HAP-1 (cell line): ENCODE measurements at regions not wholly inside any gene's neighbourhood (a gene's known extent, or its start where the extent isn't known, plus 50 kb on each side); places are given as distances from the start of the nearest gene placed in this dataset.

Source experiments
- DNase-seq, 2 experiments: peaks; one replicate each; pipeline ENCODE4 v3.0.0-alpha.2; 2016 to 2020; ENCODE audit warnings: low spot score in 2 of 2
- H3K27me3 ChIP-seq: fragments of 250-450 bp; sonication (Bioruptor Pico); 2 replicates; pipeline ENCODE4 v1.5.1; 2020; ENCODE audit warnings: low read depth, mild to moderate bottlenecking, moderate library complexity
- H3K36me3 ChIP-seq: fragments of 250-450 bp; sonication (Bioruptor Pico); replicated peaks from 2 replicates; pipeline ENCODE4 v1.5.1; 2020; ENCODE audit warnings: mild to moderate bottlenecking
- H3K4me1 ChIP-seq: fragments of 250-450 bp; sonication (Bioruptor Pico); 2 replicates; pipeline ENCODE4 v1.5.1; 2020; ENCODE audit warnings: mild to moderate bottlenecking
- H3K4me3 ChIP-seq: fragments of 250-450 bp; sonication (Bioruptor Pico); 2 replicates; pipeline ENCODE4 v1.5.1; 2020; ENCODE audit warnings: mild to moderate bottlenecking, moderate library complexity
- H3K9me3 ChIP-seq: fragments of 250-450 bp; sonication (Bioruptor Pico); 2 replicates; pipeline ENCODE4 v1.5.1; 2020; ENCODE audit warnings: mild to moderate bottlenecking, moderate library complexity
- in situ Hi-C: fragments of 300-500 bp; cut with MboI; formaldehyde crosslinking; loops from 3 replicates; pipeline ENCODE4 v1.14.3; 2020; ENCODE audit warnings: low sequenced_read_pairs, inconsistent platforms, mixed read lengths

DNA sequence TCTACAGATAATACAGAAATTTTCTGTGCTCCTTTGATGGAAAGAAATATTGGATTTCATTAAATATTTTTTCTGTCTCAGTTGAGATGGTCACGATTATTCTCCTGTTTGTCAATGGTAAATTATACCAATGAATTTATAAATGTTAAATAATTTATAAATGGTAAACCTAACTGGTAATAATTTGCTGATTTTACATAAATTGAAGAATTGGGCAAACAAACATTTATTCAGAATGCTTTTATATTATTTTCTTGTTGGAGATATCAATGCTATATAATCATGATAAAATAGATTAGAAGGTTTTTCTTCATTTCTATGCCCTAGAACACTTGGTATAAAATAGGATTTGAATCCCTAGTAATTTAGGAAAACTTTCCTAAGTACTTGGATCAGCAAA, 597.6 kb upstream of the IGFBP3 start:
- Histone ChIP-seq H3K27me3 (no peaks in the 10 kb centered on the region), H3K4me1 (no peaks in the 10 kb centered on the region), H3K9me3 (no peaks in the 10 kb centered on the region; the same call in 1 of the 2 replicates), H3K4me3 (no peak overlapping the region), H3K36me3 (no peaks in the 10 kb centered on the region)
- no peak for DNase-seq
- in situ Hi-C loops, result no loop called here

DNA sequence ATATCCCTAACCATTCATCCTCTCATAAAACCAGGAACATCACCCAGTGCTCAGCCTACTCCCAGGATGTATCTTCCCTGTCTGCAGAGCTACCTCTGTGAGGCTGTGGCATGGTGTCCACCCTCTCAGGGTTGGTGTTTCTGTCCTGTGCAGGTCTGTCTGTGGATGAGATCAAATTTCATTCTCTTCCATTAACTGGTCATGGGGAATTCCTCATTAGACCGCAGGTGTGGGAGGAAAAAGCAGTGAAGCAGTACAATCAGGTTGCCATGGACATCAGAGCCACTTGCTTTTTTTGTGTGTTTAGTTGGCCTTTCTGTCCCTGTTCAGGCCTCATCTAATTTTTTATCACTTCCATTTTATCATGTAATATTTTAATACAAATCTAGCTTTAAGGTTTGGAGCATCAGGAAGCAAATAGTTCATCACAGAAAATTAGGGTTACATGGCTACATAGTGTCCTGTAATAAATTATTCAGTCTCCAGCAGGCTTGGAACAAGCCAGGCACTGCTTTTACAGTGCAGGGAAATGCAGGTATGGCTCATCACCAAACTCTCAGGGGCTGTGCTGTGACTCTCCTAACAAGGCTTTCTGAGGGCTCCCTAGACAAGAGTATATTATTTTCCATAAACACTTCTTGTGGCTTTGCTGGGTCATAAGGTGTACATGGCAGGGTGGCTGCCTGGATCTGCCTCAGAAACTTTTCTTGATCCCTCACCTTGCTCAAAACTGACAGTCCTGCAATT, 594.9 kb upstream of the IGFBP3 start:
- H3K27me3 ChIP-seq, result no peaks in the 10 kb centered on the region
- in situ Hi-C loops, result no loop called here

DNA sequence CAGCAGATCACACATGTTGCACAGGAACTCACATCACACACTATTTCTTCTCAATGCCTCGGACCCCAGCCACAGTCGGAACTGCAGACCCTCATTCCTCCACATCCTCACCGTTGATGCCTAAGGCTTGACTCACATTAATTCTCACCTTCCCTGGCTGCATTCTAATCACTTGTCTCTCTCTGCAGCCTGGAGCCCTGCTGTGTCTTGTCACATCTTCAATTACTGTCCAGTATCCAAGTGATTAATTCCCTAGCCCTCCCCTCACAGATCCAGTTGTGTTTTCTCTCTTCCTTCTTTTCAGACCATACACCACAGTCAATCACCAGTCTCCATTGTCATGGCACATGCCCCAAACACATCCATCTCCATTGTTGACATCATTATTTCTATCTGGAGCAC, 592.4 kb upstream of the IGFBP3 start:
- no peaks in the 10 kb centered on the region for H3K9me3 ChIP-seq
- no peaks in the 10 kb centered on the region for H3K27me3 ChIP-seq
- no peak overlapping the region for H3K4me3 ChIP-seq
- no peaks in the 10 kb centered on the region for H3K36me3 ChIP-seq
- in situ Hi-C loops, result no loop called here
- H3K4me1 ChIP-seq, result no peaks in the 10 kb centered on the region
- DNase-seq, result no peak

More for the DNA sequence above, 594.9 kb upstream of the IGFBP3 start:
- H3K9me3 ChIP-seq, result no peaks in the 10 kb centered on the region
- no peaks in the 10 kb centered on the region for H3K36me3 ChIP-seq
- no peak overlapping the region for H3K4me3 ChIP-seq
- DNase-seq, result no peak
- no peaks in the 10 kb centered on the region for H3K4me1 ChIP-seq

DNA sequence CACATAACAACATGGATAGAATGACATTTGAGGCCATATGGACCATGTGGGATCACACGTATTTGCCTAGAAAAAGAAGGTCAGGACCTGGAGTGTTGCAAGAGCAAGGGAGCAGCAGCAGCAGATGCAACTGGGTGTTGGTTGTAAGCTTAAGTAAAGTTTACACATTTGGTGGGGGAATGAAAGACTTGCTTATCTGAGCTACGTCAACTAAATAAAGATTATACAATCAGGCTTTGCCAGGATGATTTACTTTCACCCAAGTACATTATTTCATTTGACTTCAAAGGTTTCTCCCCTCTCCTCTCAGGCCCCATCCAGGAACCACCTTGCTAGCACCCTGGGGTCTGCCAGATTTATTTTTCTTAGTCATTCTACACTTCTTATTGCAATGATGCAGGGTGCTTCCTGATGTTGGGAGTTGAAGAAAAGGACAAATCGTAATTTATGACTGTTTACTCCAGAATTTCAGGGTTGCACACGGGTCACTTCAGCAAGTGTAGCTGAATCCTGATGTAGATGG, 591.9 kb upstream of the IGFBP3 start:
- Histone ChIP-seq H3K4me1 (no peaks in the 10 kb centered on the region), H3K27me3 (no peaks in the 10 kb centered on the region), H3K4me3 (no peak overlapping the region), H3K36me3 (no peaks in the 10 kb centered on the region), H3K9me3 (no peaks in the 10 kb centered on the region)
- in situ Hi-C loops, result no loop called here
- no peak for DNase-seq

DNA sequence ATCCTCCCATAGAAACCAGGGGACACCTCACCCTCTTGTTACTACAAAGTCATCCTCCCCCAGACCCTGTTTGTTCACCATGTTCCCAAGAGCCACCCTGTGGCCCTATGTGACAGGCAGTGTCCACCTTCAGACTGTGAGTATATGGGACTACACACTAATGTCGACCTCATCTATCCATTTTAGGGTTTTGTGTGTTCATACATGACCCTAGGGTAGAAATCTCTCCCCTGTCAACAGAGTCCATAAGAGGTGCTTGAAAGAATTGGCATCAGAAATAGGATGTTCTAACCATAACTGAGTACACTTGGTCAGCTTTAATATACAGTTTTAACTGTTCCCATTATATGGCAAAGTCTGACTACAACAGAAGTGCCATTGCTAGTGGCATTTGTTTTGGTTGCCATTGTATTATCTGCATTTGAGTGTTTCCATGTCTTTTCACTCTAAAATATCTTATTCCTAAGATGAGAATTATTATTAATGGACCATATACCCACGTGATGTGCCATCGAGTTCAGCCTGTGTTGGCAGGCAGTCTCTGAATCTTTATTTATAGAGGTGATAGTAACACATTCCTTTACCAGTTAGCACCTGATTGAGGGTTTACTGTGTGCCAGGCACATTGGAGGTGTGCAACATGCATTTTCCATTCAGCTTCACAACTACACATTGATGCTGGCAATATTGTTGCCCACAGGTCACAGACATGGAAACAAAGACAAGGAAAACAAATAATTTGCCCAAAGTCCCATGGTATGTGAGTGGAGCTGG, 590.6 kb upstream of the IGFBP3 start:
- in situ Hi-C loops, result no loop called here
- Histone ChIP-seq H3K4me1 (no peaks in the 10 kb centered on the region), H3K36me3 (no peaks in the 10 kb centered on the region), H3K27me3 (no peaks in the 10 kb centered on the region), H3K4me3 (no peak overlapping the region), H3K9me3 (no peaks in the 10 kb centered on the region)
- no peak for DNase-seq

DNA sequence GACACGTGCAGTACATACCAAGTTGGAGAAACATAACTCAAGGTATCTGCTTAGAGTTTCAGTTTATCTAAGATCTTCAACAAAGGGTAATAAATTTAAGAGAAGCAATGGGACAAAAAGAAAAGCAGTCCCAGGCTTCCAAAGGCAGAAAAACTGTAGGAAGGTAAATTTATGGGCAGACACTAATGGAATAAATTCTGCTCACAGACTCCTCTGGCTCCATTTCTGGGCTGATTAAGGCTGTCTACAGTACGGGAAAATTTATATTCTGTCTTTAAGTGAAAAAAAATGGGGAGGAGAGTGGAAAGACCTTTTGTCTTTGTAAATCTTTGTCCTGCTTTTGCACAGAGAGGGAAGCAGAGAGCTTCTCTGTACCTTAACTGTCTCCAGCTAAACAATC, 587.5 kb upstream of the IGFBP3 start:
- in situ Hi-C loops, result no loop called here

DNA sequence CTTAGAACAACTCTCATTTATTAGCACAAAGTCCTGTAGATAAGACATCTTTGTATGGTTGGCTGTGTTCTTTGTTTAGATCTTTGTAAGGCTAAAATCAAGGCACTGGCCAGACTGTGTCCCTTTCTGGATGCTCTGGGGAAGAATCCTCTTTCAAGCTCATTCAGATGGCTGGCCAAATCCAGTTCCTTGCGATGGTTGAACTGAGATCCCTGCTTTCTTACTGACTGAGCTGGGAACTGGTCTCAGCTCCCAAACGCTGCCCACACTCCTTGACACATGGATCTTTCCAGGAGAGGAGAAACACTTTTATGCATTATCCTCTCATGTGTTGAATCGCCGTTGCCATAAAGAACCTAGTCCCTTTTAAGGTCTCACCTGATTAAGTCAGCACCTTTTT, 586.5 kb upstream of the IGFBP3 start:
- Histone ChIP-seq H3K9me3 (no peaks in the 10 kb centered on the region), H3K36me3 (no peaks in the 10 kb centered on the region), H3K4me3 (no peak overlapping the region), H3K27me3 (no peaks in the 10 kb centered on the region), H3K4me1 (no peaks in the 10 kb centered on the region)
- in situ Hi-C loops, result no loop called here
- no peak for DNase-seq

More for the DNA sequence above, 587.5 kb upstream of the IGFBP3 start:
- no peaks in the 10 kb centered on the region for H3K36me3 ChIP-seq
- no peaks in the 10 kb centered on the region for H3K27me3 ChIP-seq
- DNase-seq, result no peak
- no peaks in the 10 kb centered on the region for H3K4me1 ChIP-seq
- H3K4me3 ChIP-seq, result no peak overlapping the region
- no peaks in the 10 kb centered on the region for H3K9me3 ChIP-seq

DNA sequence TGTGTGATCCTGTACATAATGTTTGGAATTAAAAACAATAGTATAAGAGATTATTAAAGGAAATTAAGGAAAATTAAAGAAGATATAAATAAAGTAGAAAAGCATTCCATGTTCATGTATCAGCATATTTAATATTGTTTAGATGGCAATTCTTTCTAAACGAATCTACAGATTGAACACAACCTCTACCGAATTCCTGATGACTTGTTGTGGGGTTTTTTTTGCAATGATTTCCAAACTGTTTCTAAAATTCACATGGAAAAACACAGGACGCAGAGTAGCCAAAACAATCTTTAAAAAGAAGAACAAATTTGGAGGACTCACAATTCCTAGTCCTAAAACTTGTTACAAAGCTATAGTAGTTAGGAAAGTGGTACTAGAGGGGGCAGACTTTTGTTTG, 573.4 kb upstream of the IGFBP3 start:
- in situ Hi-C loops, result no loop called here
- Histone ChIP-seq H3K27me3 (no peaks in the 10 kb centered on the region), H3K4me1 (no peaks in the 10 kb centered on the region), H3K9me3 (peaks cover 3% of the 10 kb centered on the region; the same call in 1 of the 2 replicates), H3K36me3 (no peaks in the 10 kb centered on the region), H3K4me3 (no peak overlapping the region)
- DNase-seq, result no peak

DNA sequence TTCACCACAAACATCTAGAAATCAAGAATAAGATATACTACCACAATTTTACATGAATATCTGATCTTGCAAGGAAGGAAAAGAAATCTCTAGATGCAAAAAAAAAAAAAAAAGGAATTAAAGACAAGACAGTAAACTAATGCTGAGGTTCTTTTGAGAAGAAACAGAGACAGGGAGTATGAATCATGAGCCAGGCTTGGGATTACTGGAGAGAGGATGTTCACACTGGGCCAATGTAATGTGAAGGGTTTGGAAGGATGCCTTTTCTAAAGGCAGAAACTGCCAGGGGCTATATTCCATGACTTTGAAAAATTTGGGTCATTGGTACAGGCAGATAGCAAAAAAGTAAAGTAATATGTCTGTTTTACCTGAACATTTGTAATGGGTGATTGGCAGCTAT, 573.0 kb upstream of the IGFBP3 start:
- in situ Hi-C loops, result no loop called here
- Histone ChIP-seq H3K36me3 (no peaks in the 10 kb centered on the region), H3K4me3 (no peak overlapping the region), H3K27me3 (no peaks in the 10 kb centered on the region), H3K4me1 (no peaks in the 10 kb centered on the region), H3K9me3 (peaks cover 3% of the 10 kb centered on the region; the same call in 1 of the 2 replicates)
- DNase-seq, result no peak

DNA sequence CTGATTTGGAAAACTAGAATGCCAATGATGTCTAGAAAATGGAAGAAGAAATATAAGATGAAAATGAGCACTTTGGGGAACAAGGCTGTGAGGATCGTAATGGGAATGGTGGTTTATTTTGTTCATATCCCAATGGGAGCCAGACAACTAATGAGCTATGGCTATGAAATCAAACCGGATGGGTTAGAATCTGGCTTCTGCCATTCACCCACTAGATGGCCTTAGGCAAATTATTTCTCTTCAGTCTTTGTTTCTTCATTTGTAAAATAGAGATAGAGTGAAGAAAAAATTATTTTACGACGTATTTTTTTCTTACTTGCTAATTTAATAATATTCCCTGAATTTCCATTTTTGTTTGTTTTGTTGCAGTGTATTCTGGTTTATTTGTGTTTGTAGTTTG, 572.1 kb upstream of the IGFBP3 start:
- no peaks in the 10 kb centered on the region for H3K36me3 ChIP-seq
- no peaks in the 10 kb centered on the region for H3K4me1 ChIP-seq
- no peak for DNase-seq
- H3K9me3 ChIP-seq, result peaks cover 3% of the 10 kb centered on the region; the same call in 1 of the 2 replicates
- H3K27me3 ChIP-seq, result no peaks in the 10 kb centered on the region
- in situ Hi-C loops, result no loop called here
- no peak overlapping the region for H3K4me3 ChIP-seq

DNA sequence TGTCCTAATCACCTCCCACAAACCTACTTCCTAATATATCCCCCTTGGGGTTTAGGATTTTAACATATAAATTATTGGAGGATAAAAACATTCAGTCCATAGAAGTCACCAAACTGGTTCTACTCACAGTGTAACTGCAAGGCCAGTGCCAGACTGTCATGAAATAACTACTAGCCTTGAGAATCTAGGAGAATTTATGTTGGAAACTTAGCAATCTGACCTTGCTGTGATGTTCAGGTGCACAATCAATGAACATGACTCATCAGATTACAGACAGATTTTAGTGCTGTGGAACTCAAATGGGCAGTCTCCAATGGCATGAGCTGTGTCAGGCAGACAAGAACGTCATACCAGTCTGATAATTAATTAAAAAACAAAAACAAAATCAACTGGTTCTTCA, 571.4 kb upstream of the IGFBP3 start:
- no peak for DNase-seq
- in situ Hi-C loops, result no loop called here
- no peaks in the 10 kb centered on the region for H3K4me1 ChIP-seq
- no peaks in the 10 kb centered on the region for H3K36me3 ChIP-seq
- peaks cover 3% of the 10 kb centered on the region; the same call in 1 of the 2 replicates for H3K9me3 ChIP-seq
- H3K4me3 ChIP-seq, result no peak overlapping the region
- H3K27me3 ChIP-seq, result no peaks in the 10 kb centered on the region

DNA sequence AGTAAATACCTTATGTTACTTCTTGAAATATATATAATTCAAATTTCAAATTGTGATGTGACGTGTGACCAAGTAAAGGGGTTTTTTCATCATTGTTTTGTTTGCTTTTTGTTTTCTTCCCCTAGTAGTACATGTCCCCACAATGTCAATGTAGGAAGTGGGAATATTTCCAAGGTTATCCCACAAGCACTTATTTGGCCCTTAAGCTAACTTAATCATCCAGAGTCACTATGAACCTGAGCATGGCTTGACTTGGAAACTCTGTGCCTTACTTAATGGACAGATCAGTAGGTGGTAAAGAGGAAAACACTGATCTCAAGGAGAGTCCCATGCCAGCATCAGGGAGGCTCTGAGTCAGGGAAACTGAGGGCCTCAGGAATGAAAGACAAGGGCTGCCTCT, 569.3 kb upstream of the IGFBP3 start:
- in situ Hi-C loops, result no loop called here
- H3K4me1 ChIP-seq, result no peaks in the 10 kb centered on the region
- peaks cover 3% of the 10 kb centered on the region; the same call in 1 of the 2 replicates for H3K9me3 ChIP-seq
- H3K4me3 ChIP-seq, result no peak overlapping the region
- no peaks in the 10 kb centered on the region for H3K36me3 ChIP-seq
- no peak for DNase-seq
- no peaks in the 10 kb centered on the region for H3K27me3 ChIP-seq

DNA sequence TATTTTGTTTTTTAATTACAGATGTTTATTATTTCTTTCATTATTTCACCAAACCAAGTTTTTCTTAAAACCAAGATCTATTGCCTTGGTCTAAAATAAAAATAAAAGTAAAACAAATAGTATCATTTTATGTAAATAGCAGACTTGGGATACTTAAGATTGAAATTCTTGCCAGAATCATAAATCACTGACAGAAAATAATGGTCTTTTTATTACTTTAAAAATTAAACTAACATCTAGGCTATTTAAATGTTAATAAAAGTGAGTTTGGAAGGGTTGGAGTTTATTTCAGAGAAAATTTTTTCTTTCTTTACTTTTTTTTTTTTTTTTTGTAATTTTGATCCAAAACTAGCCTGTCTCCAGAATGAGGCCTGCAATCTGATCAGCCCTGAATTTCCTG, 568.0 kb upstream of the IGFBP3 start:
- in situ Hi-C loops, result no loop called here
- no peak overlapping the region for H3K4me3 ChIP-seq
- peaks cover 3% of the 10 kb centered on the region; the same call in 1 of the 2 replicates for H3K9me3 ChIP-seq
- no peaks in the 10 kb centered on the region for H3K36me3 ChIP-seq
- no peak for DNase-seq
- no peaks in the 10 kb centered on the region for H3K27me3 ChIP-seq
- no peaks in the 10 kb centered on the region for H3K4me1 ChIP-seq

DNA sequence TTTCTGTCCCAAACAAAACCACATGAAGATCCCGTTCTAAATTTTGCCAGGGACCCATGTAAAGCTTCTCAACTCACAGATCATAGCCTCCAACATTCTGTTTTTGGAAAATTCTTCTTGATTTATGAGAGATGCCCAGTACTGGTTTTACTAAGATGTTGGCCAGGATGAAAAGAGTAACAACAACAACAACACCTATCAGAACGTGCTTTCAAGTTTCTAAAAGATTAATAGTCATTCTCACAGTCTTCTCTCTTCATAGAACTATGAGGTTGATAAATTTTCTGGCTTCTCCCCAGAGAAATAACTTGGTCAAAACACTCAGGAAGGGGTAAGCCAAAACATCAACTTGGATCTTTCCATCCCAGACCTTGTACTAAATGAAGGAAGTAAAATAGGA, 567.5 kb upstream of the IGFBP3 start:
- H3K4me1 ChIP-seq, result no peaks in the 10 kb centered on the region
- no peak overlapping the region for H3K4me3 ChIP-seq
- DNase-seq, result no peak
- no peaks in the 10 kb centered on the region for H3K36me3 ChIP-seq
- in situ Hi-C loops, result no loop called here
- H3K27me3 ChIP-seq, result no peaks in the 10 kb centered on the region
- peaks cover 3% of the 10 kb centered on the region; the same call in 1 of the 2 replicates for H3K9me3 ChIP-seq
